HG02840 (cell line): ENCODE measurements at regions not wholly inside any gene's neighbourhood (a gene's known extent, or its start where the extent isn't known, plus 50 kb on each side); places are given as distances from the start of the nearest gene placed in this dataset.
"Not testable (repeated sequence)": the region's sequence is repeated elsewhere in the genome, so short reads cannot be mapped to it uniquely, and the experiment has no call there.

Experiments used
- ATAC-seq: cut with Tn5 transposase; IDR thresholded peaks from one replicate; pipeline ENCODE4 v1.9.1; 2021; ENCODE audit warnings: mild to moderate bottlenecking, moderate library complexity, moderate number of reproducible peaks; ENCODE audit not compliant: unreplicated experiment, low FRiP score

GRCh38 chr5:92041911-92042660, 659.0 kb upstream of the ARRDC3 start:
- no peak for ATAC-seq

DNA sequence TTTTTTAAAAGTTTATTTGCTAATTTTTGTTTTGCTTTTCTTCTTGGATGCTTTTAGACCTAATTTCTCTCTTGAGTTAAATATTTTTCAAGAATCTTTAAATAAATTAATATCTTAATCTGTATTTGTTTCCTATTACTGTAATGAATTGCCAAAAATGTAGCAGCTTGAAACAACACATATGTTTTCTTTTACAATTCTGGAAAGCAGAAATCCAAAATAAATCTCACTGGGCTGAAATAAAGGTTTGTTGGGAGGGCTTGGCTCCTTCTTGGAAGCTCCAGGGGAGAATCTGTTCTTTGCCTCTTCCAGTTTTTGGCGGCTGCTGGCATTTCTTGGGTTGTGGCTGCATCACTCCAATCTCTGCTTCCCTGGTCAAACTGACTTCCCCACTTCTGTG, 658.1 kb upstream of the ARRDC3 start:
- ATAC-seq: no peak

DNA sequence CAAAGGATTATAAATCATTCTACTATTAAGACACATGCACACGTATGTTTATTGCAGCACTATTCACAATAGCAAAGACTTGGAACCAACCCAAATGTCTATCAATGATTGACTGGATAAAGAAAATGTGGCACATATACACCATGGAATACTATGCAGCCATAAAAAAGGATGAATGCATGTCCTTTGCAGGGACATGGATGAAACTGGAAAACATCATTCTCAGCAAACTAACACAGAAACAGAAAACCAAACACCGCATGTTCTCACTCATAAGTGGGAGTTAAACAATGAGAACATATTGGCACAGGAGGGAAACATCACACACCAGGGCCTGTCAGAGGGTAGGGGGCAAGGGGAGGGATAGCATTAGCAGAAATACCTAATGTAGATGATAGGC, 646.7 kb upstream of the ARRDC3 start:
- ATAC-seq: not testable (repeated sequence)

- no peak for ATAC-seq
Measured at GRCh38 chr5:92023555-92023954, 640.4 kb upstream of the ARRDC3 start.

DNA sequence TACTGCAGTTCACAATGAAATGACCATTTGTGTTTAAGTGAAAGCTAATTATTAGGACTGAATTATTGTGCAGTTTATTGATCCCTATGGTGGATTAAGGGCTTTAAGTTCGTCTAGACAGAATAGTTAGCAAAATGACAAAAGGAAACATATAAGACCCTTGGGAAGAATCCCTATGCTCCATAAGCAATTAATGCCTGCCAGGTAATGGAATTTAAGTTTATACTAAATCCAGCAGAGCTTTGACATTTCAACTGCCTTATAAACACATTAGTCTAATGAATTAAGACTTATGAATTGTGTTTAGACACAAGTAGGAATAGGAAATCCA, 640.0 kb upstream of the ARRDC3 start:
- ATAC-seq: no peak

GRCh38 chr5:92022415-92023140, 639.5 kb upstream of the ARRDC3 start:
- no peak for ATAC-seq

DNA sequence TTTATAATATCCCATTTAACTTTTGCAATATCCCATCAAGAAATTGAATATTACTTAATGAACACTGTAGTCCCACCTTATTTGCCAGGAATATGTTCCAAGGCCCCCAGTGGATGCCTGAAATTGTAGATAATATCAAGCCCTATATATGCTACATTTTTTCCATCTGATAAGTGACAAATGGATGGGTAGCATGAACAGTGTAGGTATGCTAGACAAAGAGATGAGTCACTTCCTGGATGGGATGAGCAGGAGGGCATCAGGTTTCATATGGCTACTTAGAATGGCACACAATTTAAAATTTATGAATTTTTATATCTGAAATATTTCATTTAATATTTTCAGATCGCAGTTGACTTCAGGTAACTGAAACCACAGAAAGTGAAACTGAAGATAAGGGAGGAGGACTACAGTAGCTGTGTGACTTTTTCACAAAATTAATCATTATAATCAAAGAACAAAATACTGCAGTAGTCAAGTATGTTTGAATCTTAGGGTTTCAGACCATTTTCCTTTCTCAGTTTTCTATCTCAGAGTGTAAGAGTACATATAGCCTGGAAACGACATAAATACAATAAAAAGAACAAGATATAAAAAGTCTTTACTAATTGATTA, 636.4 kb upstream of the ARRDC3 start:
- ATAC-seq: no peak

DNA sequence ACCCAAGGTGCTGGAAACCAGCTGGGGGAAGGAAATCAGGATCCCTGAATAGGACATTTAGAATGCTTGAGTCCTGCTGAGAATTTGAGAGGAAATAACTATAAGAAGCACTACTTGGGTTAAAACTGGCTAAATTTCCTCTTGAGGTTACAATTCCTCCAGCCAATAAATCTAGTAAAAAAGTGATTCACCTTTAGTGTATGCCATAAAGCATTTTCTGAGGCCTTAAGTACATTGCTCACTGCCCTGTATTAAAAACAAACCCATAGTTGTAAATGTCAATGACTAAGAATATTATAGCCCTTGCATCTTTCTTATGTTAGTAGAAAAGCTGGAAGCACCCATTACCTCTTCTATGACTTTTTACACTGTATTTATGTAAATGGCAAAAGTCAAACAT, 634.7 kb upstream of the ARRDC3 start:
- no peak for ATAC-seq

GRCh38 chr5:92011845-92012244, 628.7 kb upstream of the ARRDC3 start:
- ATAC-seq: not testable (repeated sequence)

GRCh38 chr5:92003806-92004205, 620.7 kb upstream of the ARRDC3 start:
- ATAC-seq: no peak

- no peak for ATAC-seq
Measured at GRCh38 chr5:92002721-92003274, 619.7 kb upstream of the ARRDC3 start.

DNA sequence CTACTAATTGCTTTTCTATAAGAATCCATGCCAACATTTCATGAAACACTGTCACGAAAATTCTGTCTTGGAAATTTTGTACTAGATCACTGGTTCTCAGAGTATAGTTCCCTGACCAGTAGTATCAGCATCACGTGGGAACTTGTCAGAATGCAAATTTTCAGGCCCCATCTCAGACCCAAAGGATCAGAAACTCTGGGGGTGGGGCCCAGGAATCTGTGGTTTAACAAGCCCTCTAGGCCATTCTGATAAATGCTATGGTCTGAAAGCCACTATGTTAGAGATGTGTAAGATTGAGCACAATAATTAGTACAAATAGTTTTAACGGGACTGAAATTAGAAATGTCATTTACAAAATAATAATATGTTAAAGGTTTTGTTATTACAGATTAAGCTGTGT, 615.7 kb upstream of the ARRDC3 start:
- ATAC-seq: no peak

DNA sequence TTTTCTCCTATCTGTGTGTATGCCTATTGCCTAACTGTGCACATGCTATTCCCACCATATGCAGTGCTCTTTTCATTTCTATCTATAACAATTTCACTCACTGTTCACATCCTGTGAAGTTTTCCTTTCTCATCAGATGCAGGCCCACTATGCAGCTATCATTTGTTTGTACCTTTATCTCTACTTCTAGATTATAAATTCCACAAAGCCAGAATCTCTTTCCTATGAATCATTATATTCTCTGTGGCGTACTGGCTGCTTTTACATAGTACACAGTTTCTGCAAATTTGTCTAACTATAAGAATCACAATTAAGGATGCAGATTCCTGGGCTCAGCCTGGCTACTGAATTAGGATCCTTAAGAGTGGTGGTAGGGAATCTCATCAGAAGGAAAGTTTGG, 600.8 kb upstream of the ARRDC3 start:
- ATAC-seq: no peak

GRCh38 chr5:91978221-91978882, 595.2 kb upstream of the ARRDC3 start:
- ATAC-seq: no peak

DNA sequence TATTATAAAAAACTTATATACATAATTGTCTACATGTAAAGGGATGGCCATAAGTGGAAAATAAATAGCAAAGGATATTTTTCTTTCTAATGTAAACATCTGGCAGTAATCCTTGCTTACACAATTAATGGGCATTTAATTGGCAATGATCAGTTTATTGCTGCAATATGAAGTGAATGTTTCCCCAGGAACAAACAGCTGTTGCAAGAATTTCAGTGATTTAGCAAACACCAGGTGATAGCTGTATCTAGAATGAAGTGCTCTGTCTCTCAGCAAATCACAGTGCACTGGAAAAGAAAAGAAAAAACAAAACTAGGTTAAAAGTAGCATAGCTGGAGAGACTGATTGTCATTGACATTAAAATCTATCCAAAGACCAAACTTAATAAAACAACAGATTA, 594.5 kb upstream of the ARRDC3 start:
- no peak for ATAC-seq

DNA sequence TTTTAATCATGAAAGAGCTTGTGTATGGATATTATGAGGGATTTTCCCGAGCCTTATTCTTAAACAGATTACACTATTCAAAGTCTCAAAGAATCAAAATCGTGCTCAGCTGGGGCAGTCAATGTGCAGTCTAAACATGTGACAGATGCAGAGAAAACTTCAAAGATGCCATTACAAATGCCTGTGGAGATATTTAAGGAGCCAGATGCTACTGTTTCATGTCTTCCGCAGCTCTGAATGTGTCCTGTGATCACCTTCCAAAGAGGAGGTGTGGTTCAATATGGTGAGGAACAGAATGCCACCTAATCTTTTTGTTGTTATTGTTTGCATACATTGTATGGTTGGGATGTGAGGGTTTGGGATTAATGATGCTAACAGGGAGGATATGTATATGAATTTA, 593.3 kb upstream of the ARRDC3 start:
- ATAC-seq: no peak

DNA sequence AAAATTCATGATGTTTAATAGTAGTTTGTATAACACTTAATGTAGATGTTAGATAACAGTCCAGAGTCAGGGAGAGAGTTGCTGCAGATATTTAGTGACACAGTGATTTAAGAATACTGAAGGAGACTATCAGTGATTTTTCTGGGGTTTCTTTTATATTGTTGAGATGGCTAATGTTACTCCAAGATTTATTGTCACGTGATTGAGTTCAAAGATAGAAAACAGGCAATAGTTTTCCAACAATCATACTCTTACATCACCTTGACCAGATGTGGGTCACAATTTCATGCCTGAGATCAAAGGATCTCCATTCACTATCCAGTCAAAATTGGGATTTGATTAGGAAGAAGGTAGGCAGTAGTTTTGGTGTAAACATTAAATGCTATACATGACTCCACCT, 580.0 kb upstream of the ARRDC3 start:
- ATAC-seq: no peak

DNA sequence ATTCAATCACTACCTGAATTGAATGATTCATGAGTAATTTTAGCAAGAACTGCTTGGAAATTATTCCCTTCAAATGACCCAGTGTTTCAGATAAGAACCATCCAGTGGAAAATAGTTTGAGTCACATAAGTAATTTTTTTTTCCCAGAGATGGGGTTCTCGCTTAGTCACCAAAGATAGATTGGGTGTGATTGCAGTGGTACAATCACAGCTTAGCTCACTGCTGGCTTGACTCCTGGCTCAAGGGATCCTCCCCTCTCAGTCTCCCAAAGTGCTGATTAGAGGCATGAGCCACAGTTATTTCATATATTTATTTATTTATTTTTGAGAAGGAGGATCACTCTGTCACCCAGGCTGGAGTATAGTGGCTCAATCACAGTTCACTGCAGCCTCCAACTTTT, 574.5 kb upstream of the ARRDC3 start:
- no peak for ATAC-seq

DNA sequence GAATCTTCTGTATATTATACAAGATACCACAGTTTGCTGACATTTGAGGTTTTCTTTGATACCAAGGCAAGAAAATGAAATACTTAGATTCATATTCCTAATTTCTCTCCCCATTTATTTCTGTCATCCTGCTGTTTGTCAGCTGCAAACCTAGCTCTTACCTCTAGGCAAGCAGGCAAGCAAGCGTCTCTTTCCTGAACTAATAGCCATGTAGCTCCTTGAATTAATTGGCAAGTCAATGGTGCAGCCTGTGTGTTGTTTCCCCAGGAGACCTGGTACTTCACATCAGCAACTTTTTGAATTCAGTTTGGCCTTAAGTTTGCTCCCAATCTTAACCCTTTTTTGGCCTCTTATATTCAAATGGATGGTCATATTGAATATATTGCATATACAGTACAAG, 573.6 kb upstream of the ARRDC3 start:
- no peak for ATAC-seq

DNA sequence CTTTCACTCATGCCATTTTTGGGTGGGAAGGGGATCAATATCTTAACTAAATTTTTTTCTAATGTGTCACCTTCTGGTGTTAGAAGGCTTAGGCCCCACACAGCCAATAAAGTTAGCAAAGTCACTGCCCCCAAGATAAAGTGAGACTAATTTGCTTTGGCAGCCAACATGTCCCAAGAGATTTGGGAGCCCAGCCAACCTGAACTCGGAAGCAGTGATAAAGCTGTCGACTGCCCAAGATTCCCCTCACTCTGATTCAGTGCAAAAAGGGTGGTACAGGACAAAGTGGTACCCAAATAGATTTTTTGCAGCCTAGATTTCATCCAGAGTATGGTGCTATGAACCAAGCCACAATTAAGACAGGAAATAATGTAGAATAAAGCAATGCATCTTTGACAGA, 572.5 kb upstream of the ARRDC3 start:
- no peak for ATAC-seq

DNA sequence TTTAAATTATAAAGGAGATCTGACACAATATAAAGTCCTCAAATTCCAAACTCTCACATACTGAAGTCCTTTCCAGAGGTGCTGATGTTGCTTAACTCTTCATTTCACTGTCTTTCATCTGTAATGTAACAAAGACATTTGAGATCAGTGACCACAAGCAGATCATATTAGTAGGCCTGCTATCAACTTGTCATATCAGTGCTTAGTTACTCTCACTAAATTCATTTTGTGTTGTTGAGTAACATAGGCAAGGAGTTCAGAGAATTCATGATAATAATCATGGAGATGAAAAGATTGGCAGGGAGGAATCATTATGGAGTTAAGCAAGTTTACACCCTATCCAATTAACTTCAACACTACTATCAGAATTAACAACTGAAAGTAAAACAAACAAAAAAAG, 571.0 kb upstream of the ARRDC3 start:
- ATAC-seq: no peak
